GM12878 (cell line): ENCODE measurements at regions not wholly inside any gene's neighbourhood (a gene's known extent, or its start where the extent isn't known, plus 50 kb on each side); places are given as distances from the start of the nearest gene placed in this dataset.

ENCODE experiments used
- HCFC1 ChIP-seq: fragments of 150-350 bp; IDR thresholded peaks from 2 replicates; pipeline ENCODE4 v1.6.1; 2014; ENCODE audit warnings: low read length
- PML ChIP-seq: IDR thresholded peaks from 2 replicates; pipeline ENCODE4 v1.6.1; 2012; ENCODE audit warnings: low read length, inconsistent platforms
- TF ChIP-seq, protein P1 (sequence below): fragments of 450-650 bp; IDR thresholded peaks from 2 replicates; pipeline ENCODE4 v1.6.1; 2018; ENCODE audit warnings: borderline replicate concordance, mild to moderate bottlenecking; ENCODE audit not compliant: partially characterized antibody
- TF ChIP-seq, protein P2 (sequence below): fragments of 450-650 bp; IDR thresholded peaks from 2 replicates; pipeline ENCODE4 v1.6.1; 2016; ENCODE audit warnings: mild to moderate bottlenecking
- TF ChIP-seq, protein P3 (sequence below): fragments of 450-650 bp; IDR thresholded peaks from 2 replicates; pipeline ENCODE4 v1.6.1; 2014; ENCODE audit warnings: mild to moderate bottlenecking
- TF ChIP-seq, protein P4 (sequence below): fragments of 450-650 bp; IDR thresholded peaks from 2 replicates; pipeline ENCODE4 v1.6.1; 2017; ENCODE audit warnings: borderline replicate concordance
- TF ChIP-seq, protein P5 (sequence below): fragments of 450-650 bp; IDR thresholded peaks from 2 replicates; pipeline ENCODE4 v1.6.1; 2017; ENCODE audit warnings: mild to moderate bottlenecking

DNA sequence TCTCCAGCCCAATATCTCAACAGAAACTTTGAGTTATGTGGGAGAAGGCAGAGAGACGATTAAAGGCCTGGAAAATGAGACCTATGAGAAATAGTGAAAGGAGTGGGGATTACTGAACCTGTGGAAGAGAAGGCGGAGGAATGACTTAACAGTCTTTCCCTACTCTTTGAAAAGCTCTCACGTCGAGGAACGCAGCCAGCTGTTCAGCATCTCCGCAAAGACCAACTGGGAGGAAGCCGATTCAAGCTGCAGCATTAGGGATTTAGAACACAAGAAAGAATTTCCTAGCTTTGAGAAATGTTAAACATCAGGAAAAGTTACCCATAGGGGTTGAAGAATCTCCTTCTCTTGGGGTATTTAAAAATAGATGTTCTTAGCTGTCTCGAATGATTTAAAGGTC, 233.2 kb upstream of the PARD3B start (continued):
- TF ChIP-seq, protein P1, sequence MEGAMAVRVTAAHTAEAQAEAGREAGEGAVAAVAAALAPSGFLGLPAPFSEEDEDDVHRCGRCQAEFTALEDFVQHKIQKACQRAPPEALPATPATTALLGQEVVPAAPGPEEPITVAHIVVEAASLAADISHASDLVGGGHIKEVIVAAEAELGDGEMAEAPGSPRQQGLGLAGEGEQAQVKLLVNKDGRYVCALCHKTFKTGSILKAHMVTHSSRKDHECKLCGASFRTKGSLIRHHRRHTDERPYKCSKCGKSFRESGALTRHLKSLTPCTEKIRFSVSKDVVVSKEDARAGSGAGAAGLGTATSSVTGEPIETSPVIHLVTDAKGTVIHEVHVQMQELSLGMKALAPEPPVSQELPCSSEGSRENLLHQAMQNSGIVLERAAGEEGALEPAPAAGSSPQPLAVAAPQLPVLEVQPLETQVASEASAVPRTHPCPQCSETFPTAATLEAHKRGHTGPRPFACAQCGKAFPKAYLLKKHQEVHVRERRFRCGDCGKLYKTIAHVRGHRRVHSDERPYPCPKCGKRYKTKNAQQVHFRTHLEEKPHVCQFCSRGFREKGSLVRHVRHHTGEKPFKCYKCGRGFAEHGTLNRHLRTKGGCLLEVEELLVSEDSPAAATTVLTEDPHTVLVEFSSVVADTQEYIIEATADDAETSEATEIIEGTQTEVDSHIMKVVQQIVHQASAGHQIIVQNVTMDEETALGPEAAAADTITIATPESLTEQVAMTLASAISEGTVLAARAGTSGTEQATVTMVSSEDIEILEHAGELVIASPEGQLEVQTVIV = no peak
- TF ChIP-seq HCFC1 = no peak
- TF ChIP-seq, protein P2, sequence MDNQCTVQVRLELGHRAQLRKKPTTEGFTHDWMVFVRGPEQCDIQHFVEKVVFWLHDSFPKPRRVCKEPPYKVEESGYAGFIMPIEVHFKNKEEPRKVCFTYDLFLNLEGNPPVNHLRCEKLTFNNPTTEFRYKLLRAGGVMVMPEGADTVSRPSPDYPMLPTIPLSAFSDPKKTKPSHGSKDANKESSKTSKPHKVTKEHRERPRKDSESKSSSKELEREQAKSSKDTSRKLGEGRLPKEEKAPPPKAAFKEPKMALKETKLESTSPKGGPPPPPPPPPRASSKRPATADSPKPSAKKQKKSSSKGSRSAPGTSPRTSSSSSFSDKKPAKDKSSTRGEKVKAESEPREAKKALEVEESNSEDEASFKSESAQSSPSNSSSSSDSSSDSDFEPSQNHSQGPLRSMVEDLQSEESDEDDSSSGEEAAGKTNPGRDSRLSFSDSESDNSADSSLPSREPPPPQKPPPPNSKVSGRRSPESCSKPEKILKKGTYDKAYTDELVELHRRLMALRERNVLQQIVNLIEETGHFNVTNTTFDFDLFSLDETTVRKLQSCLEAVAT = no peak
- TF ChIP-seq PML = no peak
- TF ChIP-seq, protein P3, sequence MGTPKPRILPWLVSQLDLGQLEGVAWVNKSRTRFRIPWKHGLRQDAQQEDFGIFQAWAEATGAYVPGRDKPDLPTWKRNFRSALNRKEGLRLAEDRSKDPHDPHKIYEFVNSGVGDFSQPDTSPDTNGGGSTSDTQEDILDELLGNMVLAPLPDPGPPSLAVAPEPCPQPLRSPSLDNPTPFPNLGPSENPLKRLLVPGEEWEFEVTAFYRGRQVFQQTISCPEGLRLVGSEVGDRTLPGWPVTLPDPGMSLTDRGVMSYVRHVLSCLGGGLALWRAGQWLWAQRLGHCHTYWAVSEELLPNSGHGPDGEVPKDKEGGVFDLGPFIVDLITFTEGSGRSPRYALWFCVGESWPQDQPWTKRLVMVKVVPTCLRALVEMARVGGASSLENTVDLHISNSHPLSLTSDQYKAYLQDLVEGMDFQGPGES = no peak
- TF ChIP-seq, protein P4, sequence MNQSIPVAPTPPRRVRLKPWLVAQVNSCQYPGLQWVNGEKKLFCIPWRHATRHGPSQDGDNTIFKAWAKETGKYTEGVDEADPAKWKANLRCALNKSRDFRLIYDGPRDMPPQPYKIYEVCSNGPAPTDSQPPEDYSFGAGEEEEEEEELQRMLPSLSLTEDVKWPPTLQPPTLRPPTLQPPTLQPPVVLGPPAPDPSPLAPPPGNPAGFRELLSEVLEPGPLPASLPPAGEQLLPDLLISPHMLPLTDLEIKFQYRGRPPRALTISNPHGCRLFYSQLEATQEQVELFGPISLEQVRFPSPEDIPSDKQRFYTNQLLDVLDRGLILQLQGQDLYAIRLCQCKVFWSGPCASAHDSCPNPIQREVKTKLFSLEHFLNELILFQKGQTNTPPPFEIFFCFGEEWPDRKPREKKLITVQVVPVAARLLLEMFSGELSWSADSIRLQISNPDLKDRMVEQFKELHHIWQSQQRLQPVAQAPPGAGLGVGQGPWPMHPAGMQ = no peak
- TF ChIP-seq, protein P5, sequence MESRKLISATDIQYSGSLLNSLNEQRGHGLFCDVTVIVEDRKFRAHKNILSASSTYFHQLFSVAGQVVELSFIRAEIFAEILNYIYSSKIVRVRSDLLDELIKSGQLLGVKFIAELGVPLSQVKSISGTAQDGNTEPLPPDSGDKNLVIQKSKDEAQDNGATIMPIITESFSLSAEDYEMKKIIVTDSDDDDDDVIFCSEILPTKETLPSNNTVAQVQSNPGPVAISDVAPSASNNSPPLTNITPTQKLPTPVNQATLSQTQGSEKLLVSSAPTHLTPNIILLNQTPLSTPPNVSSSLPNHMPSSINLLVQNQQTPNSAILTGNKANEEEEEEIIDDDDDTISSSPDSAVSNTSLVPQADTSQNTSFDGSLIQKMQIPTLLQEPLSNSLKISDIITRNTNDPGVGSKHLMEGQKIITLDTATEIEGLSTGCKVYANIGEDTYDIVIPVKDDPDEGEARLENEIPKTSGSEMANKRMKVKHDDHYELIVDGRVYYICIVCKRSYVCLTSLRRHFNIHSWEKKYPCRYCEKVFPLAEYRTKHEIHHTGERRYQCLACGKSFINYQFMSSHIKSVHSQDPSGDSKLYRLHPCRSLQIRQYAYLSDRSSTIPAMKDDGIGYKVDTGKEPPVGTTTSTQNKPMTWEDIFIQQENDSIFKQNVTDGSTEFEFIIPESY = no peak
